T-cell (primary cell): ENCODE measurements at regions not wholly inside any gene's neighbourhood (a gene's known extent, or its start where the extent isn't known, plus 50 kb on each side); places are given as distances from the start of the nearest gene placed in this dataset.
"Not testable (repeated sequence)": the region's sequence is repeated elsewhere in the genome, so short reads cannot be mapped to it uniquely, and the experiment has no call there.

Experiments used
- ATAC-seq, 4 experiments: fragments of 200-7000 bp in 3 of 4; fragments of 150-1000 bp in 1 of 4; cut with Tn5 transposase; replicated peaks in 1 of 4; 1 replicate in 3 of 4; 2 replicates in 1 of 4; pipeline ENCODE4 v1.10.0; 2021; ENCODE audit warnings: moderate library complexity in 3 of 4, mild to moderate bottlenecking in 2 of 4, moderate number of reproducible peaks in 1 of 4
- CTCF ChIA-PET, 2 donors: fragments of 300-600 bp; sonication (Branson Sonifier 250); formaldehyde crosslinking; loops; one replicate each; lab custom pipeline; 2022; ENCODE audit warnings: antibody characterized with exemption in 2 of 2; lab: Charles Lee
- POLR2A ChIA-PET, 2 donors: fragments of 300-600 bp; sonication (Branson Sonifier 250); formaldehyde crosslinking; loops; one replicate each; lab custom pipeline; 2022; ENCODE audit warnings: antibody characterized with exemption in 2 of 2; lab: Charles Lee
- DNase-seq, 35 experiments: peaks; one replicate each; pipeline versions ENCODE4 v3.0.0 to v3.0.0-alpha.2; 2013 to 2023
- H3K27ac ChIP-seq: one replicate; pipeline ENCODE4 v1.5.1; 2013; ENCODE audit warnings: low read length
- H3K27me3 ChIP-seq, 2 experiments: replicated peaks in 1 of 2; 1 replicate in 1 of 2; 2 replicates in 1 of 2; pipeline versions ENCODE4 v1.6.1 to v1.7.0; 2013; ENCODE audit warnings: low read length in 1 of 2, mixed read lengths in 1 of 2; ENCODE audit not compliant: control insufficient read depth in 2 of 2, insufficient read depth in 2 of 2; ENCODE audit errors: extremely low read depth in 1 of 2
- H3K36me3 ChIP-seq, 2 donors: 1 replicate in 1 of 2; 2 replicates in 1 of 2; pipeline versions ENCODE4 v1.6.1 to v1.7.0; 2013; ENCODE audit warnings: low read length in 1 of 2; ENCODE audit not compliant: control insufficient read depth in 2 of 2, insufficient read depth in 1 of 2; ENCODE audit errors: extremely low read depth in 1 of 2
- H3K4me1 ChIP-seq, 2 experiments: 1 replicate in 1 of 2; 2 replicates in 1 of 2; pipeline versions ENCODE4 v1.6.1 to v1.7.0; 2013; ENCODE audit warnings: low read length in 2 of 2, mixed read lengths in 1 of 2; ENCODE audit not compliant: insufficient read depth in 2 of 2, control insufficient read depth in 1 of 2; ENCODE audit errors: extremely low read depth in 1 of 2
- H3K4me3 ChIP-seq, 2 donors: 1 replicate in 1 of 2; 2 replicates in 1 of 2; pipeline versions ENCODE4 v1.5.1 to v1.7.0; 2013; ENCODE audit warnings: mild to moderate bottlenecking in 2 of 2, low read length in 1 of 2, moderate library complexity in 1 of 2; ENCODE audit not compliant: control insufficient read depth in 1 of 2; ENCODE audit errors: extremely low read depth in 1 of 2
- H3K9me3 ChIP-seq: 2 replicates; pipeline ENCODE4 v1.7.0; 2013
- H3K27ac Mint-ChIP-seq, 2 donors: one replicate each; pipeline ENCODE4 v1.8.0; 2020 to 2021; ENCODE audit warnings: mild to moderate bottlenecking in 2 of 2, mixed read lengths in 2 of 2
- H3K27me3 Mint-ChIP-seq, 2 donors: one replicate each; pipeline ENCODE4 v1.8.0; 2021 to 2022; ENCODE audit warnings: mixed read lengths in 2 of 2
- H3K36me3 Mint-ChIP-seq: one replicate; pipeline ENCODE4 v1.8.0; 2021; ENCODE audit warnings: mixed read lengths
- H3K4me1 Mint-ChIP-seq, 3 donors: one replicate each; pipeline ENCODE4 v1.8.0; 2020 to 2022; ENCODE audit warnings: mixed read lengths in 3 of 3, mild to moderate bottlenecking in 1 of 3
- H3K4me3 Mint-ChIP-seq, 3 donors: one replicate each; pipeline ENCODE4 v1.8.0; 2020 to 2022; ENCODE audit warnings: mild to moderate bottlenecking in 3 of 3, mixed read lengths in 3 of 3, moderate library complexity in 3 of 3
- H3K9me3 Mint-ChIP-seq, 3 donors: one replicate each; pipeline ENCODE4 v1.8.0; 2020 to 2022; ENCODE audit warnings: mixed read lengths in 3 of 3
- WGBS: methylation state at CpG from one replicate; pipeline ENCODE4 v1.1.5; 2013; ENCODE audit warnings: missing lambda C conversion rate; ENCODE audit not compliant: insufficient coverage; 5-methylcytosine and 5-hydroxymethylcytosine counted together

- no peaks in the 10 kb centered on the region for H3K9me3 ChIP-seq
- WGBS = 83% methylated on average over 1 of the region's 6 CpGs
- ATAC-seq (no peak), DNase-seq (no peak)
- no peaks in the 10 kb centered on the region for H3K27me3 ChIP-seq
- ChIA-PET CTCF (no interaction called here), POLR2A (no interaction called here)
- no peaks in the 10 kb centered on the region for H3K4me1 ChIP-seq
- H3K27me3 Mint-ChIP-seq = peaks cover 0 to 5% of the 10 kb centered on the region in 2 donors
- no peak overlapping the region for H3K27ac Mint-ChIP-seq
- H3K36me3 Mint-ChIP-seq = no peaks in the 10 kb centered on the region
- H3K4me3 ChIP-seq = no peak overlapping the region
- no peak overlapping the region for H3K4me3 Mint-ChIP-seq
- H3K9me3 Mint-ChIP-seq = no peaks in the 10 kb centered on the region
- no peak overlapping the region for H3K27ac ChIP-seq
- no peaks in the 10 kb centered on the region for H3K4me1 Mint-ChIP-seq
- no peaks in the 10 kb centered on the region for H3K36me3 ChIP-seq
These were observed 51.2 kb upstream of the SGCE start for GRCh38 chr7:94706996-94707740.

- POLR2A ChIA-PET = interaction anchor here in 1 of 2 donors (0.6 kb wide), 1 partner anchor 23 kb away, joined by 3 read pairs; no protein-coding TSS in a partner anchor
These were observed 54.3 kb upstream of the SGCE start for GRCh38 chr7:94710256-94710655.

GRCh38 chr7:94722360-94722759 is 66.4 kb upstream of the SGCE start:
- H3K4me1 ChIP-seq, H3K27me3 ChIP-seq, H3K27me3 Mint-ChIP-seq, POLR2A ChIA-PET, H3K4me3 ChIP-seq, DNase-seq, H3K9me3 ChIP-seq, H3K36me3 Mint-ChIP-seq, H3K36me3 ChIP-seq, H3K27ac ChIP-seq, H3K4me1 Mint-ChIP-seq, H3K9me3 Mint-ChIP-seq, H3K4me3 Mint-ChIP-seq, ATAC-seq, H3K27ac Mint-ChIP-seq: not testable (repeated sequence)
- 90% methylated on average over 6 of the region's 8 CpGs for WGBS
- CTCF ChIA-PET = interaction anchor here in 1 of 2 donors (0.7 kb wide), 1 partner anchor 10 kb away, joined by 3 read pairs; no protein-coding TSS in a partner anchor

More at GRCh38 chr7:94710256-94710655, 54.3 kb upstream of the SGCE start:
- Mint-ChIP-seq H3K27ac (no peak overlapping the region), H3K36me3 (no peaks in the 10 kb centered on the region), H3K4me3 (no peak overlapping the region), H3K4me1 (no peaks in the 10 kb centered on the region), H3K9me3 (no peaks in the 10 kb centered on the region), H3K27me3 (no peaks in the 10 kb centered on the region)
- no peaks in the 10 kb centered on the region for H3K27me3 ChIP-seq
- CTCF ChIA-PET = no interaction called here
- H3K4me1 ChIP-seq = no peaks in the 10 kb centered on the region
- H3K36me3 ChIP-seq = no peaks in the 10 kb centered on the region
- WGBS = no CpG with 5 or more reads among the region's 2 CpGs
- no peak overlapping the region for H3K27ac ChIP-seq
- H3K4me3 ChIP-seq = no peak overlapping the region
- no peak for DNase-seq
- no peak for ATAC-seq
- H3K9me3 ChIP-seq = no peaks in the 10 kb centered on the region

GRCh38 chr7:94728893-94729292 is 73.0 kb upstream of the SGCE start:
- H3K4me3 Mint-ChIP-seq, H3K4me3 ChIP-seq, H3K9me3 ChIP-seq, H3K27ac Mint-ChIP-seq, H3K36me3 ChIP-seq, DNase-seq, H3K27ac ChIP-seq, H3K4me1 ChIP-seq, CTCF ChIA-PET, POLR2A ChIA-PET, H3K27me3 ChIP-seq, ATAC-seq, H3K4me1 Mint-ChIP-seq, H3K36me3 Mint-ChIP-seq: not testable (repeated sequence)
- WGBS = no CpG with 5 or more reads among the region's 3 CpGs
- peaks cover 11 to 20% of the 10 kb centered on the region in 2 donors for H3K27me3 Mint-ChIP-seq
- peaks cover 2 to 15% (median 4%) of the 10 kb centered on the region in 3 donors for H3K9me3 Mint-ChIP-seq

GRCh38 chr7:94738071-94738470 is 82.1 kb upstream of the SGCE start:
- H3K27me3 ChIP-seq = no peaks in the 10 kb centered on the region
- ATAC-seq (no peak), DNase-seq (no peak)
- no peaks in the 10 kb centered on the region for H3K9me3 ChIP-seq
- whole genome bisulfite sequencing = no CpG with 5 or more reads among the region's 1 CpG
- Mint-ChIP-seq H3K27me3 (no peaks in the 10 kb centered on the region), H3K9me3 (no peaks in the 10 kb centered on the region), H3K4me1 (no peaks in the 10 kb centered on the region), H3K27ac (no peak overlapping the region), H3K36me3 (no peaks in the 10 kb centered on the region), H3K4me3 (no peak overlapping the region)
- H3K4me3 ChIP-seq = no peak overlapping the region
- no peak overlapping the region for H3K27ac ChIP-seq
- H3K4me1 ChIP-seq = no peaks in the 10 kb centered on the region
- CTCF ChIA-PET = no interaction called here
- POLR2A ChIA-PET = no interaction called here
- no peaks in the 10 kb centered on the region for H3K36me3 ChIP-seq

GRCh38 chr7:94739180-94739579 is 83.2 kb upstream of the SGCE start:
- no peaks in the 10 kb centered on the region for H3K4me1 Mint-ChIP-seq
- no peak for DNase-seq
- Histone ChIP-seq H3K27ac (no peak overlapping the region), H3K4me3 (no peak overlapping the region), H3K36me3 (no peaks in the 10 kb centered on the region), H3K9me3 (no peaks in the 10 kb centered on the region), H3K4me1 (no peaks in the 10 kb centered on the region), H3K27me3 (no peaks in the 10 kb centered on the region)
- ATAC-seq = no peak
- H3K36me3 Mint-ChIP-seq = no peaks in the 10 kb centered on the region
- ChIA-PET POLR2A (no interaction called here), CTCF (no interaction called here)
- no peak overlapping the region for H3K27ac Mint-ChIP-seq
- H3K27me3 Mint-ChIP-seq = no peaks in the 10 kb centered on the region
- WGBS = no CpG with 5 or more reads among the region's 1 CpG
- H3K9me3 Mint-ChIP-seq = no peaks in the 10 kb centered on the region
- H3K4me3 Mint-ChIP-seq = no peak overlapping the region
